ENCODE measurements at regions not wholly inside any gene's neighbourhood (a gene's known extent, or its start where the extent isn't known, plus 50 kb on each side); places are given as distances from the start of the nearest gene placed in this dataset.

- ATAC-seq (ENCODE audit: low read depth): no peak
- Histone ChIP-seq H3K27me3 (replicated peaks in 1 of 4; ENCODE audit: control extremely low read depth in 1 of 4, control insufficient read depth in 3 of 4, insufficient read depth in 4 of 4, low read length in 3 of 4) (peaks cover 0 to 4% (median 2%) of the 10 kb centered on the region in 4 experiments), H3K4me2 (replicated peaks; ENCODE audit: low read depth, low read length, poor library complexity, severe bottlenecking) (no peak overlapping the region), H3K9me3 (ENCODE audit: control extremely low read depth in 1 of 3, control insufficient read depth in 2 of 3, insufficient read depth in 1 of 3, low read length in 2 of 3) (no peaks in the 10 kb centered on the region), H3K9ac (ENCODE audit: low read length) (no peak overlapping the region), H4K20me1 (ENCODE audit: control insufficient read depth, insufficient read depth, low read length, poor library complexity, severe bottlenecking) (no peaks in the 10 kb centered on the region), H3K4me3 (ENCODE audit: control extremely low read depth in 1 of 5, extremely low read depth in 1 of 5, insufficient read depth in 1 of 5, low read depth in 2 of 5, low read length in 4 of 5) (no peak overlapping the region), H3K36me3 (replicated peaks in 1 of 2; ENCODE audit: control extremely low read depth in 1 of 2, control insufficient read depth in 1 of 2, extremely low read depth in 1 of 2, insufficient read depth in 2 of 2, low read length in 1 of 2) (no peaks in the 10 kb centered on the region), H3K4me1 (ENCODE audit: control insufficient read depth in 2 of 2, insufficient read depth in 2 of 2, low read length in 2 of 2) (no peaks in the 10 kb centered on the region), H3K27ac (ENCODE audit: low read length in 2 of 2) (no peak overlapping the region), H3K79me2 (ENCODE audit: control insufficient read depth, insufficient read depth, low read length) (no peaks in the 10 kb centered on the region), H2AFZ (ENCODE audit: insufficient read depth, low read depth, low read length, poor library complexity, severe bottlenecking) (no peak overlapping the region)
- DNase-seq: no peak
- intact Hi-C loops (cut with micrococcal nuclease): no loop called here
- CTCF ChIA-PET: no interaction called here
- no peaks in the 10 kb centered on the region for H3K9me3 Mint-ChIP-seq (ENCODE audit: insufficient read depth)
- POLR2A ChIA-PET: interaction anchor here (0.7 kb wide), 1 partner anchor 488 kb away, joined by 4 read pairs; no protein-coding TSS in a partner anchor
- TF ChIP-seq CTCF (IDR thresholded peaks at IDR 0.05) (no peak), EZH2 (IDR thresholded peaks at IDR 0.05; ENCODE audit: borderline replicate concordance, insufficient read depth, low read depth, low read length, poor library complexity, severe bottlenecking) (no peak)
- 92% methylated on average over 2 of the region's 4 CpGs for WGBS (ENCODE audit: insufficient coverage)
- H3K27ac Mint-ChIP-seq: no peak overlapping the region
- no peaks in the 10 kb centered on the region for H3K4me1 Mint-ChIP-seq
- H3K4me3 Mint-ChIP-seq: no peak overlapping the region
- peaks cover 29% of the 10 kb centered on the region for H3K27me3 Mint-ChIP-seq
Measured at GRCh38 chr1:182200025-182200812, 138.7 kb upstream of the ZNF648 start.

- Histone ChIP-seq H3K4me1 (ENCODE audit: control insufficient read depth in 2 of 2, insufficient read depth in 2 of 2, low read length in 2 of 2) (no peaks in the 10 kb centered on the region), H3K36me3 (replicated peaks in 1 of 2; ENCODE audit: control extremely low read depth in 1 of 2, control insufficient read depth in 1 of 2, extremely low read depth in 1 of 2, insufficient read depth in 2 of 2, low read length in 1 of 2) (no peaks in the 10 kb centered on the region), H3K27me3 (replicated peaks in 1 of 4; ENCODE audit: control extremely low read depth in 1 of 4, control insufficient read depth in 3 of 4, insufficient read depth in 4 of 4, low read length in 3 of 4) (peaks cover 0 to 7% (median 3%) of the 10 kb centered on the region in 4 experiments), H3K79me2 (ENCODE audit: control insufficient read depth, insufficient read depth, low read length) (no peaks in the 10 kb centered on the region), H2AFZ (ENCODE audit: insufficient read depth, low read depth, low read length, poor library complexity, severe bottlenecking) (no peak overlapping the region), H4K20me1 (ENCODE audit: control insufficient read depth, insufficient read depth, low read length, poor library complexity, severe bottlenecking) (no peaks in the 10 kb centered on the region), H3K4me2 (replicated peaks; ENCODE audit: low read depth, low read length, poor library complexity, severe bottlenecking) (no peak overlapping the region), H3K9ac (ENCODE audit: low read length) (no peak overlapping the region), H3K27ac (ENCODE audit: low read length in 2 of 2) (no peak overlapping the region), H3K9me3 (ENCODE audit: control extremely low read depth in 1 of 3, control insufficient read depth in 2 of 3, insufficient read depth in 1 of 3, low read length in 2 of 3) (no peaks in the 10 kb centered on the region), H3K4me3 (ENCODE audit: control extremely low read depth in 1 of 5, extremely low read depth in 1 of 5, insufficient read depth in 1 of 5, low read depth in 2 of 5, low read length in 4 of 5) (no peak overlapping the region)
- no peaks in the 10 kb centered on the region for H3K9me3 Mint-ChIP-seq (ENCODE audit: insufficient read depth)
- H3K4me3 Mint-ChIP-seq: no peak overlapping the region
- ATAC-seq (ENCODE audit: low read depth) (no peak), DNase-seq (no peak)
- no peak overlapping the region for H3K27ac Mint-ChIP-seq
- intact Hi-C loops (cut with micrococcal nuclease): no loop called here
- CTCF ChIA-PET: interaction anchor here (0.8 kb wide), 1 partner anchor 55 kb away, joined by 4 read pairs; no protein-coding TSS in a partner anchor
- POLR2A ChIA-PET: no interaction called here
- peaks cover 18% of the 10 kb centered on the region for H3K27me3 Mint-ChIP-seq
- TF ChIP-seq CTCF (IDR thresholded peaks at IDR 0.05) (no peak), EZH2 (IDR thresholded peaks at IDR 0.05; ENCODE audit: borderline replicate concordance, insufficient read depth, low read depth, low read length, poor library complexity, severe bottlenecking) (no peak)
- 78% methylated on average over 1 of the region's 4 CpGs for WGBS (ENCODE audit: insufficient coverage)
- no peaks in the 10 kb centered on the region for H3K4me1 Mint-ChIP-seq
Measured at GRCh38 chr1:182198006-182198605, 136.6 kb upstream of the ZNF648 start.

All from B cell (primary cell).